ENCODE measurements at regions not wholly inside any gene's neighbourhood (a gene's known extent, or its start where the extent isn't known, plus 50 kb on each side); places are given as distances from the start of the nearest gene placed in this dataset.

DNA sequence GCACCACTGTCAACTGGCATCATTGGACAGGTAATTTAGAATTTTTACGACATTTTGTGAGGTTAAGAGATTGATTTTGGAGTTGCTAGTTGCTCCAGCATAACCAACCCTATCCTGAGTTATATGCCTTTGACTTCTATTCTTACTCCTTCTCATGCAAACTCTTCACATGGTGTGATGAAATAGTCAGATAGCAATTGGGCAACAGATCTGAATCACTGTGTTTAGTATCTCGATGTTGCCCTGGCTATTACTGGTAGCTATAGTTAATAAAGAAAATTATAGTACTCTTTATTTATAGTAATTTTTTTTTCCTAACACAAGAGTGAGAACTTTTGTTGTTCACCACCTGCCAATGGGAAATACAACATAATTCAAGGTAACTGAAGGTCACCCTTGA is 494.8 kb upstream of the TOM1L1 start:
- H2BK15ac ChIP-seq (ENCODE audit: low read length), result no peak overlapping the region
- H3K4me2 ChIP-seq (ENCODE audit: insufficient read depth in 1 of 2, low read depth in 2 of 2, low read length in 2 of 2), result no peak overlapping the region
- no peak overlapping the region for H2BK20ac ChIP-seq (ENCODE audit: low read length)
- H3K27ac ChIP-seq (ENCODE audit: low read depth, low read length), result no peak overlapping the region
- H2BK120ac ChIP-seq (replicated peaks; ENCODE audit: low read depth, low read length), result no peak overlapping the region
- no peak overlapping the region for H4K8ac ChIP-seq (ENCODE audit: extremely low read depth, insufficient read depth, low read length)
- H4K91ac ChIP-seq (replicated peaks; ENCODE audit: insufficient read length, low read length), result no peak overlapping the region
- CTCF ChIA-PET (ENCODE audit: partially characterized antibody), result no interaction called here
- H3K9ac ChIP-seq (replicated peaks in 1 of 4; ENCODE audit: extremely low read depth in 1 of 4, low read depth in 3 of 4, low read length in 3 of 4), result no peak overlapping the region
- H2BK12ac ChIP-seq (ENCODE audit: low read depth, low read length), result no peak overlapping the region
- no peak overlapping the region for H3K23ac ChIP-seq (ENCODE audit: insufficient read length)
- no peaks in the 10 kb centered on the region for H3K79me1 ChIP-seq (ENCODE audit: low read depth, low read length)
- no peaks in the 10 kb centered on the region for H3K4me1 ChIP-seq (replicated peaks in 1 of 4; ENCODE audit: control insufficient read depth in 3 of 4, insufficient read depth in 4 of 4, low read length in 3 of 4)
- H2AK5ac ChIP-seq (ENCODE audit: low read depth, low read length), result no peak overlapping the region
- POLR2A ChIA-PET (ENCODE audit: partially characterized antibody), result no interaction called here
- H2BK5ac ChIP-seq (ENCODE audit: low read depth, low read length), result no peak overlapping the region
- no peaks in the 10 kb centered on the region for H4K20me1 ChIP-seq (replicated peaks in 1 of 2; ENCODE audit: control insufficient read depth in 1 of 2, insufficient read depth in 2 of 2, low read length in 2 of 2)
- no peak overlapping the region for H4K5ac ChIP-seq (ENCODE audit: insufficient read length, low read depth, low read length)
- H2AFZ ChIP-seq (ENCODE audit: low read length), result no peak overlapping the region
- no peak overlapping the region for H3K56ac ChIP-seq (replicated peaks; ENCODE audit: insufficient read length, low read depth, low read length)
- H3K79me2 ChIP-seq (ENCODE audit: control insufficient read depth in 1 of 2, insufficient read depth in 2 of 2, low read length in 2 of 2), result no peaks in the 10 kb centered on the region
- no peaks in the 10 kb centered on the region for H3K23me2 ChIP-seq (ENCODE audit: low read depth, low read length)
- no peak overlapping the region for H3K4me3 ChIP-seq (ENCODE audit: extremely low read depth in 1 of 4, insufficient read depth in 2 of 4, low read depth in 3 of 4, low read length in 4 of 4)
- 88% methylated on average over 2 of the region's 2 CpGs; no CpG with 5 or more reads in 1 of the 2 experiments for WGBS, 2 experiments (ENCODE audit: extremely low coverage in 1 of 2, insufficient coverage in 1 of 2, insufficient read length in 1 of 2, insufficient replicate concordance in 2 of 2, low coverage in 1 of 2, low lambda C conversion rate in 2 of 2, missing lambda C conversion rate in 1 of 2)
- H3K27me3 ChIP-seq (replicated peaks in 1 of 4; ENCODE audit: control insufficient read depth in 3 of 4, extremely low read depth in 1 of 4, insufficient read depth in 3 of 4, low read length in 3 of 4), result no peaks in the 10 kb centered on the region
- no peak overlapping the region for H3K18ac ChIP-seq (ENCODE audit: extremely low read depth, low read length)
- H3K14ac ChIP-seq (ENCODE audit: insufficient read length), result no peak overlapping the region
- H3K9me3 ChIP-seq (ENCODE audit: insufficient read depth in 2 of 2, low read depth in 1 of 2, low read length in 1 of 2), result no peaks in the 10 kb centered on the region
- TF ChIP-seq TAF7 (optimal IDR thresholded peaks at IDR 0.05; ENCODE audit: borderline replicate concordance, low read depth, low read length), result no peak
- no peaks in the 10 kb centered on the region for H3K36me3 ChIP-seq (ENCODE audit: control insufficient read depth in 2 of 4, insufficient read depth in 4 of 4, low read length in 3 of 4)
- H3K4ac ChIP-seq (replicated peaks; ENCODE audit: insufficient read length, low read depth, low read length), result no peak overlapping the region
- DNase-seq (ENCODE audit: low read depth in 1 of 2, low spot score in 2 of 2) (no peak), FAIRE-seq (no peak)
